GM23338 (cell line): ENCODE measurements at regions not wholly inside any gene's neighbourhood (a gene's known extent, or its start where the extent isn't known, plus 50 kb on each side); places are given as distances from the start of the nearest gene placed in this dataset.

Source experiments
- ATAC-seq: fragments of 200-7000 bp; cut with Tn5 transposase; 3 replicates; pipeline ENCODE4 v1.9.1; 2020
- DNase-seq: peaks from one replicate; pipeline ENCODE4 v3.0.0-alpha.2; 2015; ENCODE audit warnings: low spot score
- H2AFZ ChIP-seq: fragments of 200-600 bp; sonication (generic); 2 replicates; pipeline ENCODE4 v1.8.0; 2016; ENCODE audit warnings: antibody characterized with exemption, mild to moderate bottlenecking, moderate library complexity
- H3F3A ChIP-seq: fragments of 200-600 bp; sonication (generic); replicated peaks from 2 replicates; pipeline ENCODE4 v1.8.0; 2017; ENCODE audit warnings: antibody characterized with exemption, mixed run types, low read depth
- H3K27ac ChIP-seq: fragments of 200-600 bp; sonication (generic); 2 replicates; pipeline ENCODE4 v1.6.1; 2016; ENCODE audit warnings: low read depth
- H3K27me3 ChIP-seq: fragments of 200-600 bp; sonication (generic); 2 replicates; pipeline ENCODE4 v1.8.0; 2016; ENCODE audit warnings: mild to moderate bottlenecking, mixed run types, moderate library complexity; ENCODE audit not compliant: insufficient read depth
- H3K36me3 ChIP-seq: fragments of 200-600 bp; sonication (generic); 2 replicates; pipeline ENCODE4 v1.8.0; 2016; ENCODE audit warnings: mild to moderate bottlenecking; ENCODE audit not compliant: insufficient read depth
- H3K4me1 ChIP-seq: fragments of 200-600 bp; sonication (generic); 2 replicates; pipeline ENCODE4 v1.8.0; 2016; ENCODE audit warnings: mild to moderate bottlenecking, moderate library complexity; ENCODE audit not compliant: insufficient read depth
- H3K4me2 ChIP-seq: fragments of 200-600 bp; sonication (generic); 2 replicates; pipeline ENCODE4 v1.7.1; 2017; ENCODE audit warnings: mixed run types
- H3K4me3 ChIP-seq: fragments of 200-600 bp; sonication (generic); 2 replicates; pipeline ENCODE4 v1.6.1; 2016; ENCODE audit warnings: mixed run types
- H3K79me2 ChIP-seq: fragments of 200-600 bp; sonication (generic); replicated peaks from 2 replicates; pipeline ENCODE4 v1.8.0; 2017; ENCODE audit warnings: mild to moderate bottlenecking; ENCODE audit not compliant: insufficient read depth
- H3K9me2 ChIP-seq: fragments of 200-600 bp; sonication (generic); 2 replicates; pipeline ENCODE4 v1.8.0; 2017; ENCODE audit not compliant: insufficient read depth
- H4K20me1 ChIP-seq: fragments of 200-600 bp; sonication (generic); replicated peaks from 2 replicates; pipeline ENCODE4 v1.8.0; 2017; ENCODE audit warnings: mild to moderate bottlenecking; ENCODE audit not compliant: insufficient read depth
- H3K27ac Mint-ChIP-seq: 2 replicates; pipeline ENCODE4 v1.8.0; 2020; ENCODE audit warnings: inconsistent platforms, mild to moderate bottlenecking, moderate library complexity, mixed read lengths
- H3K27me3 Mint-ChIP-seq: 3 replicates; pipeline ENCODE4 v1.8.0; 2022; ENCODE audit warnings: low read depth, mild to moderate bottlenecking, moderate library complexity, mixed read lengths, inconsistent platforms; ENCODE audit not compliant: insufficient read depth, poor library complexity
- H3K36me3 Mint-ChIP-seq: 3 replicates; pipeline ENCODE4 v1.8.0; 2021; ENCODE audit warnings: low read depth, mild to moderate bottlenecking, inconsistent platforms, moderate library complexity, mixed read lengths
- H3K4me1 Mint-ChIP-seq: 3 replicates; pipeline ENCODE4 v1.8.0; 2020; ENCODE audit warnings: mild to moderate bottlenecking, inconsistent platforms, mixed read lengths
- H3K4me3 Mint-ChIP-seq: 3 replicates; pipeline ENCODE4 v1.8.0; 2021; ENCODE audit warnings: moderate library complexity, mild to moderate bottlenecking, inconsistent platforms, mixed read lengths
- H3K9me3 Mint-ChIP-seq: 3 replicates; pipeline ENCODE4 v1.8.0; 2020; ENCODE audit warnings: moderate library complexity, mild to moderate bottlenecking, inconsistent platforms, mixed read lengths
- EZH2 ChIP-seq: fragments of 200-600 bp; sonication (generic); IDR thresholded peaks from one replicate; pipeline ENCODE4 v1.8.0; 2017; ENCODE audit warnings: antibody characterized with exemption, mild to moderate bottlenecking, low read depth; ENCODE audit not compliant: unreplicated experiment
- NANOG ChIP-seq: IDR thresholded peaks from 2 replicates; pipeline ENCODE4 v1.6.1; 2016; ENCODE audit warnings: antibody characterized with exemption, borderline replicate concordance
- ZNF114 ChIP-seq: fragments of 250-450 bp; sonication (Bioruptor Pico); IDR thresholded peaks from 2 replicates; pipeline ENCODE4 v1.5.0; 2020; ENCODE audit warnings: mild to moderate bottlenecking, moderate library complexity
- TF ChIP-seq, protein P1 (sequence below): fragments of 250-450 bp; sonication (Bioruptor Pico); IDR thresholded peaks from 2 replicates; pipeline ENCODE4 v1.5.0; 2020; ENCODE audit warnings: mild to moderate bottlenecking, moderate library complexity
- TF ChIP-seq, protein P2 (sequence below), 2 experiments: fragments of 200-600 bp in 1 of 2; sonication (generic) in 1 of 2; conservative IDR thresholded peaks; 2 replicates each; pipeline versions ENCODE4 v1.5.1 to v1.6.1; 2016 to 2017; ENCODE audit warnings: antibody characterized with exemption in 2 of 2, low read depth in 2 of 2, mild to moderate bottlenecking in 2 of 2, moderate library complexity in 1 of 2
- TF ChIP-seq, protein P3 (sequence below): IDR thresholded peaks from 2 replicates; pipeline ENCODE4 v1.6.1; 2016; ENCODE audit warnings: antibody characterized with exemption
- TF ChIP-seq, protein P4 (sequence below): IDR thresholded peaks from one replicate; pipeline ENCODE4 v1.6.1; 2018; ENCODE audit warnings: antibody characterized with exemption; ENCODE audit not compliant: unreplicated experiment

- peak; percentile 93 for TF ChIP-seq NANOG
- TF ChIP-seq EZH2 = no peak
- TF ChIP-seq, protein P1, sequence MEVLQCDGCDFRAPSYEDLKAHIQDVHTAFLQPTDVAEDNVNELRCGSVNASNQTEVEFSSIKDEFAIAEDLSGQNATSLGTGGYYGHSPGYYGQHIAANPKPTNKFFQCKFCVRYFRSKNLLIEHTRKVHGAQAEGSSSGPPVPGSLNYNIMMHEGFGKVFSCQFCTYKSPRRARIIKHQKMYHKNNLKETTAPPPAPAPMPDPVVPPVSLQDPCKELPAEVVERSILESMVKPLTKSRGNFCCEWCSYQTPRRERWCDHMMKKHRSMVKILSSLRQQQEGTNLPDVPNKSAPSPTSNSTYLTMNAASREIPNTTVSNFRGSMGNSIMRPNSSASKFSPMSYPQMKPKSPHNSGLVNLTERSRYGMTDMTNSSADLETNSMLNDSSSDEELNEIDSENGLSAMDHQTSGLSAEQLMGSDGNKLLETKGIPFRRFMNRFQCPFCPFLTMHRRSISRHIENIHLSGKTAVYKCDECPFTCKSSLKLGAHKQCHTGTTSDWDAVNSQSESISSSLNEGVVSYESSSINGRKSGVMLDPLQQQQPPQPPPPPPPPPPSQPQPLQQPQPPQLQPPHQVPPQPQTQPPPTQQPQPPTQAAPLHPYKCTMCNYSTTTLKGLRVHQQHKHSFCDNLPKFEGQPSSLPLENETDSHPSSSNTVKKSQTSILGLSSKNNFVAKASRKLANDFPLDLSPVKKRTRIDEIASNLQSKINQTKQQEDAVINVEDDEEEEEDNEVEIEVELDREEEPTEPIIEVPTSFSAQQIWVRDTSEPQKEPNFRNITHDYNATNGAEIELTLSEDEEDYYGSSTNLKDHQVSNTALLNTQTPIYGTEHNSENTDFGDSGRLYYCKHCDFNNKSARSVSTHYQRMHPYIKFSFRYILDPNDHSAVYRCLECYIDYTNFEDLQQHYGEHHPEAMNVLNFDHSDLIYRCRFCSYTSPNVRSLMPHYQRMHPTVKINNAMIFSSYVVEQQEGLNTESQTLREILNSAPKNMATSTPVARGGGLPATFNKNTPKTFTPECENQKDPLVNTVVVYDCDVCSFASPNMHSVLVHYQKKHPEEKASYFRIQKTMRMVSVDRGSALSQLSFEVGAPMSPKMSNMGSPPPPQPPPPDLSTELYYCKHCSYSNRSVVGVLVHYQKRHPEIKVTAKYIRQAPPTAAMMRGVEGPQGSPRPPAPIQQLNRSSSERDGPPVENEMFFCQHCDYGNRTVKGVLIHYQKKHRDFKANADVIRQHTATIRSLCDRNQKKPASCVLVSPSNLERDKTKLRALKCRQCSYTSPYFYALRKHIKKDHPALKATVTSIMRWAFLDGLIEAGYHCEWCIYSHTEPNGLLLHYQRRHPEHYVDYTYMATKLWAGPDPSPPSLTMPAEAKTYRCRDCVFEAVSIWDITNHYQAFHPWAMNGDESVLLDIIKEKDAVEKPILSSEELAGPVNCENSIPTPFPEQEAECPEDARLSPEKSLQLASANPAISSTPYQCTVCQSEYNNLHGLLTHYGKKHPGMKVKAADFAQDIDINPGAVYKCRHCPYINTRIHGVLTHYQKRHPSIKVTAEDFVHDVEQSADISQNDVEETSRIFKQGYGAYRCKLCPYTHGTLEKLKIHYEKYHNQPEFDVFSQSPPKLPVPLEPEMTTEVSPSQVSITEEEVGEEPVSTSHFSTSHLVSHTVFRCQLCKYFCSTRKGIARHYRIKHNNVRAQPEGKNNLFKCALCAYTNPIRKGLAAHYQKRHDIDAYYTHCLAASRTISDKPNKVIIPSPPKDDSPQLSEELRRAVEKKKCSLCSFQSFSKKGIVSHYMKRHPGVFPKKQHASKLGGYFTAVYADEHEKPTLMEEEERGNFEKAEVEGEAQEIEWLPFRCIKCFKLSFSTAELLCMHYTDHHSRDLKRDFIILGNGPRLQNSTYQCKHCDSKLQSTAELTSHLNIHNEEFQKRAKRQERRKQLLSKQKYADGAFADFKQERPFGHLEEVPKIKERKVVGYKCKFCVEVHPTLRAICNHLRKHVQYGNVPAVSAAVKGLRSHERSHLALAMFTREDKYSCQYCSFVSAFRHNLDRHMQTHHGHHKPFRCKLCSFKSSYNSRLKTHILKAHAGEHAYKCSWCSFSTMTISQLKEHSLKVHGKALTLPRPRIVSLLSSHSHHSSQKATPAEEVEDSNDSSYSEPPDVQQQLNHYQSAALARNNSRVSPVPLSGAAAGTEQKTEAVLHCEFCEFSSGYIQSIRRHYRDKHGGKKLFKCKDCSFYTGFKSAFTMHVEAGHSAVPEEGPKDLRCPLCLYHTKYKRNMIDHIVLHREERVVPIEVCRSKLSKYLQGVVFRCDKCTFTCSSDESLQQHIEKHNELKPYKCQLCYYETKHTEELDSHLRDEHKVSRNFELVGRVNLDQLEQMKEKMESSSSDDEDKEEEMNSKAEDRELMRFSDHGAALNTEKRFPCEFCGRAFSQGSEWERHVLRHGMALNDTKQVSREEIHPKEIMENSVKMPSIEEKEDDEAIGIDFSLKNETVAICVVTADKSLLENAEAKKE = peak; percentile 43; the same call in 1 of the 2 replicates
- no peaks in the 10 kb centered on the region for H3K27me3 ChIP-seq
- Mint-ChIP-seq H3K4me3 (no peak overlapping the region; the same call in 2 of the 3 replicates), H3K27ac (peak overlapping the region; percentile 97), H3K4me1 (peaks cover 31% of the 10 kb centered on the region), H3K9me3 (peaks cover 7% of the 10 kb centered on the region; the same call in 1 of the 3 replicates), H3K27me3 (no peaks in the 10 kb centered on the region), H3K36me3 (peaks cover 5% of the 10 kb centered on the region; the same call in 2 of the 3 replicates)
- H3K4me1 ChIP-seq = peaks cover 11% of the 10 kb centered on the region
- no peaks in the 10 kb centered on the region for H4K20me1 ChIP-seq
- H2AFZ ChIP-seq = no peak overlapping the region
- H3K4me3 ChIP-seq = peak overlapping the region; percentile 9; the same call in 1 of the 2 replicates
- ATAC-seq (peak; percentile 75), DNase-seq (peak; percentile 60)
- H3K9me2 ChIP-seq = no peaks in the 10 kb centered on the region
- peak overlapping the region; percentile 98 for H3K27ac ChIP-seq
- no peaks in the 10 kb centered on the region for H3K36me3 ChIP-seq
- peaks cover 12% of the 10 kb centered on the region for H3F3A ChIP-seq
- H3K79me2 ChIP-seq = no peaks in the 10 kb centered on the region
- H3K4me2 ChIP-seq = peak overlapping the region; percentile 45
Measured at GRCh38 chrX:40853004-40853815, 117.9 kb upstream of the MED14 start.

- peaks cover 5% of the 10 kb centered on the region; the same call in 2 of the 3 replicates for H3K36me3 Mint-ChIP-seq
- H3K27ac ChIP-seq = peak overlapping the region; percentile 98
- H3K27me3 Mint-ChIP-seq = no peaks in the 10 kb centered on the region
- H3K4me3 ChIP-seq = no peak overlapping the region
- H3K27ac Mint-ChIP-seq = peak overlapping the region; percentile 97
- no peaks in the 10 kb centered on the region for H3K9me2 ChIP-seq
- peak overlapping the region; percentile 32; the same call in 1 of the 3 replicates for H3K4me3 Mint-ChIP-seq
- peaks cover 11% of the 10 kb centered on the region for H3K4me1 ChIP-seq
- H3K4me2 ChIP-seq = peak overlapping the region; percentile 45
- ATAC-seq (peak; percentile 24), DNase-seq (no peak)
- no peaks in the 10 kb centered on the region for H3K27me3 ChIP-seq
- H3K79me2 ChIP-seq = no peaks in the 10 kb centered on the region
- H3K9me3 Mint-ChIP-seq = peaks cover 7% of the 10 kb centered on the region; the same call in 1 of the 3 replicates
- no peak overlapping the region for H2AFZ ChIP-seq
- peaks cover 31% of the 10 kb centered on the region for H3K4me1 Mint-ChIP-seq
- H4K20me1 ChIP-seq = no peaks in the 10 kb centered on the region
- no peaks in the 10 kb centered on the region for H3K36me3 ChIP-seq
- H3F3A ChIP-seq = peaks cover 12% of the 10 kb centered on the region
- TF ChIP-seq, protein P2, sequence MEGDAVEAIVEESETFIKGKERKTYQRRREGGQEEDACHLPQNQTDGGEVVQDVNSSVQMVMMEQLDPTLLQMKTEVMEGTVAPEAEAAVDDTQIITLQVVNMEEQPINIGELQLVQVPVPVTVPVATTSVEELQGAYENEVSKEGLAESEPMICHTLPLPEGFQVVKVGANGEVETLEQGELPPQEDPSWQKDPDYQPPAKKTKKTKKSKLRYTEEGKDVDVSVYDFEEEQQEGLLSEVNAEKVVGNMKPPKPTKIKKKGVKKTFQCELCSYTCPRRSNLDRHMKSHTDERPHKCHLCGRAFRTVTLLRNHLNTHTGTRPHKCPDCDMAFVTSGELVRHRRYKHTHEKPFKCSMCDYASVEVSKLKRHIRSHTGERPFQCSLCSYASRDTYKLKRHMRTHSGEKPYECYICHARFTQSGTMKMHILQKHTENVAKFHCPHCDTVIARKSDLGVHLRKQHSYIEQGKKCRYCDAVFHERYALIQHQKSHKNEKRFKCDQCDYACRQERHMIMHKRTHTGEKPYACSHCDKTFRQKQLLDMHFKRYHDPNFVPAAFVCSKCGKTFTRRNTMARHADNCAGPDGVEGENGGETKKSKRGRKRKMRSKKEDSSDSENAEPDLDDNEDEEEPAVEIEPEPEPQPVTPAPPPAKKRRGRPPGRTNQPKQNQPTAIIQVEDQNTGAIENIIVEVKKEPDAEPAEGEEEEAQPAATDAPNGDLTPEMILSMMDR (conservative IDR thresholded peaks at IDR 0.05; ENCODE audit: low read depth in 2 of 2) = no peak
- no peak for TF ChIP-seq NANOG
- TF ChIP-seq, protein P3, sequence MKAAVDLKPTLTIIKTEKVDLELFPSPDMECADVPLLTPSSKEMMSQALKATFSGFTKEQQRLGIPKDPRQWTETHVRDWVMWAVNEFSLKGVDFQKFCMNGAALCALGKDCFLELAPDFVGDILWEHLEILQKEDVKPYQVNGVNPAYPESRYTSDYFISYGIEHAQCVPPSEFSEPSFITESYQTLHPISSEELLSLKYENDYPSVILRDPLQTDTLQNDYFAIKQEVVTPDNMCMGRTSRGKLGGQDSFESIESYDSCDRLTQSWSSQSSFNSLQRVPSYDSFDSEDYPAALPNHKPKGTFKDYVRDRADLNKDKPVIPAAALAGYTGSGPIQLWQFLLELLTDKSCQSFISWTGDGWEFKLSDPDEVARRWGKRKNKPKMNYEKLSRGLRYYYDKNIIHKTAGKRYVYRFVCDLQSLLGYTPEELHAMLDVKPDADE = no peak
- TF ChIP-seq, protein P4, sequence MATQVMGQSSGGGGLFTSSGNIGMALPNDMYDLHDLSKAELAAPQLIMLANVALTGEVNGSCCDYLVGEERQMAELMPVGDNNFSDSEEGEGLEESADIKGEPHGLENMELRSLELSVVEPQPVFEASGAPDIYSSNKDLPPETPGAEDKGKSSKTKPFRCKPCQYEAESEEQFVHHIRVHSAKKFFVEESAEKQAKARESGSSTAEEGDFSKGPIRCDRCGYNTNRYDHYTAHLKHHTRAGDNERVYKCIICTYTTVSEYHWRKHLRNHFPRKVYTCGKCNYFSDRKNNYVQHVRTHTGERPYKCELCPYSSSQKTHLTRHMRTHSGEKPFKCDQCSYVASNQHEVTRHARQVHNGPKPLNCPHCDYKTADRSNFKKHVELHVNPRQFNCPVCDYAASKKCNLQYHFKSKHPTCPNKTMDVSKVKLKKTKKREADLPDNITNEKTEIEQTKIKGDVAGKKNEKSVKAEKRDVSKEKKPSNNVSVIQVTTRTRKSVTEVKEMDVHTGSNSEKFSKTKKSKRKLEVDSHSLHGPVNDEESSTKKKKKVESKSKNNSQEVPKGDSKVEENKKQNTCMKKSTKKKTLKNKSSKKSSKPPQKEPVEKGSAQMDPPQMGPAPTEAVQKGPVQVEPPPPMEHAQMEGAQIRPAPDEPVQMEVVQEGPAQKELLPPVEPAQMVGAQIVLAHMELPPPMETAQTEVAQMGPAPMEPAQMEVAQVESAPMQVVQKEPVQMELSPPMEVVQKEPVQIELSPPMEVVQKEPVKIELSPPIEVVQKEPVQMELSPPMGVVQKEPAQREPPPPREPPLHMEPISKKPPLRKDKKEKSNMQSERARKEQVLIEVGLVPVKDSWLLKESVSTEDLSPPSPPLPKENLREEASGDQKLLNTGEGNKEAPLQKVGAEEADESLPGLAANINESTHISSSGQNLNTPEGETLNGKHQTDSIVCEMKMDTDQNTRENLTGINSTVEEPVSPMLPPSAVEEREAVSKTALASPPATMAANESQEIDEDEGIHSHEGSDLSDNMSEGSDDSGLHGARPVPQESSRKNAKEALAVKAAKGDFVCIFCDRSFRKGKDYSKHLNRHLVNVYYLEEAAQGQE = no peak
- TF ChIP-seq ZNF114 = no peak
Measured at GRCh38 chrX:40853816-40854123, 118.4 kb upstream of the MED14 start.
